Adrenal gland (tissue), 5 donors: ENCODE measurements at regions not wholly inside any gene's neighbourhood (a gene's known extent, or its start where the extent isn't known, plus 50 kb on each side); places are given as distances from the start of the nearest gene placed in this dataset.

ENCODE experiments used
- CTCF ChIP-seq, 6 experiments: fragments of 450-650 bp in 4 of 6; fragments of 200-600 bp in 2 of 6; sonication (generic) in 1 of 6; IDR thresholded peaks; 1 replicate in 5 of 6; 2 replicates in 1 of 6; pipeline versions ENCODE4 v1.5.1 to v1.8.0; 2016 to 2021; ENCODE audit warnings: antibody characterized with exemption in 6 of 6, mild to moderate bottlenecking in 2 of 6, moderate library complexity in 1 of 6
- POLR2A ChIP-seq, 2 donors: fragments of 450-650 bp; IDR thresholded peaks; one replicate each; pipeline ENCODE4 v1.6.1; 2017; ENCODE audit warnings: antibody characterized with exemption in 2 of 2, mild to moderate bottlenecking in 2 of 2, moderate library complexity in 1 of 2
- donor health status: DM: no; HTN: no; CAD: no.

DNA sequence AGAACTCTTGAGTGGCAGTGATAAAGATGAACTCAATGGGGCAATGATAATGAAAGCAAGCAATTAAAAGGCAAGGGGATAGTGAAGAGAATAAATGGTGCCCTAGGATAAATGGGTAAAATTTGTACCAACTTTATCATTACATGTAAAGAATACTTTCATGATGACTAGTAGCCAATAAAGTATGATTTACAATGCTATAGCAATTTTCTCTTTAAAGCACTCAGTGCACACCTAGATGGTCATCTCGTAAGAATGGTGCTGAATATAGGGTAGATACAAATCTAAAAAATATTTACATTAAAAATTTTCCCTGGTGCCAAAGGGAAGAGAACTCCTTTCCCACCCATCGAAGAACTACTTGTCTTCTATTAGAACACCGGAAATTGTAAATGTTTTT is 651.4 kb downstream of the STPG2 start:
- no peak for TF ChIP-seq CTCF (IDR thresholded peaks at IDR 0.05)
- no peak for TF ChIP-seq POLR2A (IDR thresholded peaks at IDR 0.05)
